Lung (tissue), 11 donors: ENCODE measurements at regions not wholly inside any gene's neighbourhood (a gene's known extent, or its start where the extent isn't known, plus 50 kb on each side); places are given as distances from the start of the nearest gene placed in this dataset.

Source experiments
- ATAC-seq: fragments of 200-7000 bp; cut with Tn5 transposase; one replicate; pipeline ENCODE4 v1.9.1; 2020; ENCODE audit warnings: moderate number of reproducible peaks; ENCODE audit not compliant: insufficient read depth, low FRiP score
- DNase-seq, 3 donors: peaks; one replicate each; pipeline ENCODE4 v3.0.0-alpha.2; 2013 to 2017
- H3K27ac ChIP-seq, 2 donors: one replicate each; pipeline ENCODE4 v1.5.1; 2013; ENCODE audit warnings: mild to moderate bottlenecking in 2 of 2, moderate library complexity in 2 of 2, control low read depth in 1 of 2, inconsistent platforms in 1 of 2, low read depth in 1 of 2, low read length in 1 of 2
- H3K27me3 ChIP-seq, 3 donors: one replicate each; pipeline ENCODE4 v1.5.1; 2013; ENCODE audit warnings: low read length in 2 of 3; ENCODE audit not compliant: control insufficient read depth in 3 of 3, insufficient read depth in 3 of 3
- H3K36me3 ChIP-seq, 4 donors: one replicate each; pipeline ENCODE4 v1.5.1; 2013; ENCODE audit warnings: low read length in 4 of 4, mild to moderate bottlenecking in 1 of 4, moderate library complexity in 1 of 4; ENCODE audit not compliant: control insufficient read depth in 4 of 4, insufficient read depth in 4 of 4
- H3K4me1 ChIP-seq, 5 donors: one replicate each; pipeline ENCODE4 v1.5.1; 2013; ENCODE audit warnings: low read length in 5 of 5, mild to moderate bottlenecking in 2 of 5, moderate library complexity in 1 of 5; ENCODE audit not compliant: control insufficient read depth in 5 of 5, insufficient read depth in 5 of 5
- H3K4me3 ChIP-seq: one replicate; pipeline ENCODE4 v1.5.1; 2013; ENCODE audit warnings: mild to moderate bottlenecking, control low read depth, moderate library complexity
- H3K9ac ChIP-seq, 2 donors: one replicate each; pipeline ENCODE4 v1.5.1; 2013; ENCODE audit warnings: low read length in 2 of 2, control low read depth in 1 of 2; ENCODE audit not compliant: insufficient read depth in 1 of 2
- H3K9me3 ChIP-seq, 4 donors: one replicate each; pipeline ENCODE4 v1.5.1; 2013; ENCODE audit warnings: low read length in 3 of 4, mild to moderate bottlenecking in 1 of 4, moderate library complexity in 1 of 4; ENCODE audit not compliant: control insufficient read depth in 4 of 4, insufficient read depth in 3 of 4
- CTCF ChIP-seq: IDR thresholded peaks from 2 replicates; pipeline ENCODE4 v1.5.1; 2012; ENCODE audit warnings: mild to moderate bottlenecking; ENCODE audit errors: control extremely low read depth, extremely low read depth
- WGBS, 2 donors: extraction: QIAGEN DNeasy Blood & Tissue Kit; methylation state at CpG; one replicate each; pipeline ENCODE4 v1.1.7; 2013; 5-methylcytosine and 5-hydroxymethylcytosine counted together
- donor health status: control.
- donor health status: control.
- donor health status: Bipolar disorder and iron deficiency.
- donor health status: healthy.
- donor health status: DM: yes; HTN: yes; CAD: no.

- DNase-seq (no peak), ATAC-seq (no peak)
- Histone ChIP-seq H3K4me1 (peaks cover 0 to 10% (median 4%) of the 10 kb centered on the region in 5 donors), H3K27ac (peak overlapping the region in 1 of 2 donors; percentile 81), H3K27me3 (no peaks in the 10 kb centered on the region), H3K9ac (no peak overlapping the region), H3K9me3 (no peaks in the 10 kb centered on the region), H3K4me3 (no peak overlapping the region), H3K36me3 (no peaks in the 10 kb centered on the region)
- TF ChIP-seq CTCF = no peak
- 52 to 62% methylated on average over 12 of the region's 12 CpGs for whole genome bisulfite sequencing, 2 donors
These were observed 233.0 kb upstream of the IRF2BP2 start for GRCh38 chr1:234842726-234843641.

GRCh38 chr1:234841710-234842231, 231.8 kb upstream of the IRF2BP2 start:
- peaks cover 0 to 10% (median 4%) of the 10 kb centered on the region in 5 donors for H3K4me1 ChIP-seq
- DNase-seq (peak in 2 of 3 donors; percentile 55 to 67), ATAC-seq (no peak)
- WGBS, 2 donors = 28 to 63% methylated on average over 7 of the region's 7 CpGs
- no peak overlapping the region for H3K4me3 ChIP-seq
- TF ChIP-seq CTCF = no peak
- no peaks in the 10 kb centered on the region for H3K27me3 ChIP-seq
- no peaks in the 10 kb centered on the region for H3K36me3 ChIP-seq
- H3K27ac ChIP-seq = peak overlapping the region in 1 of 2 donors; percentile 33
- peak overlapping the region in 1 of 2 donors; percentile 43 for H3K9ac ChIP-seq
- H3K9me3 ChIP-seq = no peaks in the 10 kb centered on the region

- no peak for ATAC-seq
- peaks cover 0 to 10% (median 4%) of the 10 kb centered on the region in 5 donors for H3K4me1 ChIP-seq
- peak in 1 of 3 donors; percentile 52 for DNase-seq
- no peak overlapping the region for H3K4me3 ChIP-seq
- H3K36me3 ChIP-seq = no peaks in the 10 kb centered on the region
- TF ChIP-seq CTCF = no peak
- H3K9me3 ChIP-seq = no peaks in the 10 kb centered on the region
- peak overlapping the region in 1 of 2 donors; percentile 33 for H3K27ac ChIP-seq
- no peaks in the 10 kb centered on the region for H3K27me3 ChIP-seq
- WGBS, 2 donors = 85 to 89% methylated on average over 3 of the region's 3 CpGs
- H3K9ac ChIP-seq = no peak overlapping the region
These were observed 231.3 kb upstream of the IRF2BP2 start for GRCh38 chr1:234841281-234841680.
